Fibroblast of the aortic adventitia (primary cell): ENCODE measurements at regions not wholly inside any gene's neighbourhood (a gene's known extent, or its start where the extent isn't known, plus 50 kb on each side); places are given as distances from the start of the nearest gene placed in this dataset.
A peak's percentile ranks its signal among the peaks of the same experiment; 100 is the strongest.

ENCODE experiments used
- DNase-seq: peaks from one replicate; pipeline ENCODE4 v3.0.0-alpha.2; 2010; ENCODE audit warnings: low read depth
- H3K4me3 ChIP-seq: 2 replicates; pipeline ENCODE4 v1.5.1; 2011; ENCODE audit warnings: low read depth, mild to moderate bottlenecking, control low read depth, low read length, moderate library complexity
- CTCF ChIP-seq: IDR thresholded peaks from 2 replicates; pipeline ENCODE4 v1.5.1; 2011; ENCODE audit warnings: mild to moderate bottlenecking, low read length, control low read depth, inconsistent platforms; ENCODE audit not compliant: insufficient read depth

GRCh38 chr5:74322944-74323343 is 317.6 kb downstream of the ENC1 start:
- no peak for DNase-seq
- TF ChIP-seq CTCF: no peak
- H3K4me3 ChIP-seq: no peak overlapping the region

- no peak for DNase-seq
- TF ChIP-seq CTCF: no peak
These were observed 318.3 kb downstream of the ENC1 start for GRCh38 chr5:74322191-74322590.

GRCh38 chr5:74321326-74321725 is 319.2 kb downstream of the ENC1 start:
- DNase-seq: no peak
- H3K4me3 ChIP-seq: no peak overlapping the region
- TF ChIP-seq CTCF: no peak

More at GRCh38 chr5:74322191-74322590, 318.3 kb downstream of the ENC1 start:
- H3K4me3 ChIP-seq: no peak overlapping the region

- DNase-seq: no peak
- no peak for TF ChIP-seq CTCF
- no peak overlapping the region for H3K4me3 ChIP-seq
These were observed 320.0 kb downstream of the ENC1 start for GRCh38 chr5:74320526-74320925.

- H3K4me3 ChIP-seq: no peak overlapping the region
- DNase-seq: peak; percentile 46
- TF ChIP-seq CTCF: no peak
These were observed 321.5 kb downstream of the ENC1 start for GRCh38 chr5:74319076-74319475.

GRCh38 chr5:74316064-74316603 is 324.4 kb downstream of the ENC1 start:
- DNase-seq: peak; percentile 94
- no peak for TF ChIP-seq CTCF
- no peak overlapping the region for H3K4me3 ChIP-seq

- DNase-seq: no peak
- H3K4me3 ChIP-seq: no peak overlapping the region
- TF ChIP-seq CTCF: no peak
These were observed 325.6 kb downstream of the ENC1 start for GRCh38 chr5:74314906-74315305.
